ENCODE measurements at regions not wholly inside any gene's neighbourhood (a gene's known extent, or its start where the extent isn't known, plus 50 kb on each side); places are given as distances from the start of the nearest gene placed in this dataset.

GRCh38 chr1:5424802-5425703, 567.2 kb downstream of the NPHP4 start:
- Histone ChIP-seq H3K9me3 (no peaks in the 10 kb centered on the region), H3K36me3 (no peaks in the 10 kb centered on the region), H3K27ac (no peak overlapping the region), H3K4me3 (no peak overlapping the region), H3K4me1 (no peaks in the 10 kb centered on the region), H3K27me3 (peaks cover 0 to 48% of the 10 kb centered on the region in 2 donors)
- intact Hi-C loops (cut with DNase I; ENCODE audit: low total_unique reads): loop anchor here (2.0 kb wide), 1 partner anchor 70 kb away; no protein-coding TSS in a partner anchor
- no peak for DNase-seq (ENCODE audit: low spot score in 2 of 2)
- TF ChIP-seq POLR2A (IDR thresholded peaks at IDR 0.05): no peak
- no peak for TF ChIP-seq POLR2AphosphoS5 (IDR thresholded peaks at IDR 0.05)
- no peak for TF ChIP-seq CTCF (IDR thresholded peaks at IDR 0.05)

GRCh38 chr1:5423109-5423508, 569.1 kb downstream of the NPHP4 start:
- Histone ChIP-seq H3K9me3 (no peaks in the 10 kb centered on the region), H3K27ac (no peak overlapping the region), H3K4me3 (no peak overlapping the region), H3K36me3 (no peaks in the 10 kb centered on the region), H3K4me1 (no peaks in the 10 kb centered on the region), H3K27me3 (peaks cover 0 to 40% of the 10 kb centered on the region in 2 donors)
- DNase-seq (ENCODE audit: low spot score in 2 of 2): no peak
- intact Hi-C loops (cut with DNase I; ENCODE audit: low total_unique reads): no loop called here
- TF ChIP-seq CTCF (IDR thresholded peaks at IDR 0.05) (no peak), POLR2AphosphoS5 (IDR thresholded peaks at IDR 0.05) (no peak), POLR2A (IDR thresholded peaks at IDR 0.05) (no peak)

GRCh38 chr1:5419501-5419900, 572.7 kb downstream of the NPHP4 start:
- Histone ChIP-seq H3K4me3 (no peak overlapping the region), H3K27me3 (peaks cover 0 to 26% of the 10 kb centered on the region in 2 donors), H3K36me3 (no peaks in the 10 kb centered on the region), H3K9me3 (no peaks in the 10 kb centered on the region), H3K4me1 (no peaks in the 10 kb centered on the region), H3K27ac (no peak overlapping the region)
- no peak for TF ChIP-seq POLR2AphosphoS5 (IDR thresholded peaks at IDR 0.05)
- no peak for TF ChIP-seq CTCF (IDR thresholded peaks at IDR 0.05)
- no peak for TF ChIP-seq POLR2A (IDR thresholded peaks at IDR 0.05)
- intact Hi-C loops (cut with DNase I; ENCODE audit: low total_unique reads): no loop called here
- DNase-seq (ENCODE audit: low spot score in 2 of 2): no peak

- no peaks in the 10 kb centered on the region for H3K9me3 ChIP-seq
- no peak for DNase-seq (ENCODE audit: low spot score in 2 of 2)
- TF ChIP-seq CTCF (IDR thresholded peaks at IDR 0.05) (no peak), POLR2A (IDR thresholded peaks at IDR 0.05) (no peak), POLR2AphosphoS5 (IDR thresholded peaks at IDR 0.05) (no peak)
- H3K4me1 ChIP-seq: no peaks in the 10 kb centered on the region
- intact Hi-C loops (cut with DNase I; ENCODE audit: low total_unique reads): no loop called here
- H3K4me3 ChIP-seq: no peak overlapping the region
- H3K27ac ChIP-seq: no peak overlapping the region
- no peaks in the 10 kb centered on the region for H3K27me3 ChIP-seq
- no peaks in the 10 kb centered on the region for H3K36me3 ChIP-seq
Observed at GRCh38 chr1:5416518-5416917, 575.7 kb downstream of the NPHP4 start.

GRCh38 chr1:5415606-5416005, 576.6 kb downstream of the NPHP4 start:
- H3K27me3 ChIP-seq: peaks cover 0 to 8% of the 10 kb centered on the region in 2 donors
- DNase-seq (ENCODE audit: low spot score in 2 of 2): no peak
- H3K4me1 ChIP-seq: no peaks in the 10 kb centered on the region
- intact Hi-C loops (cut with DNase I; ENCODE audit: low total_unique reads): no loop called here
- H3K9me3 ChIP-seq: no peaks in the 10 kb centered on the region
- no peak overlapping the region for H3K27ac ChIP-seq
- no peaks in the 10 kb centered on the region for H3K36me3 ChIP-seq
- H3K4me3 ChIP-seq: no peak overlapping the region
- TF ChIP-seq POLR2AphosphoS5 (IDR thresholded peaks at IDR 0.05) (no peak), POLR2A (IDR thresholded peaks at IDR 0.05) (no peak), CTCF (IDR thresholded peaks at IDR 0.05) (no peak)

Data from breast epithelium (tissue), 4 donors.